GM12878 (cell line): ENCODE measurements at regions not wholly inside any gene's neighbourhood (a gene's known extent, or its start where the extent isn't known, plus 50 kb on each side); places are given as distances from the start of the nearest gene placed in this dataset.

Experiments
- ATAC-seq: fragments of 200-7000 bp; cut with Tn5 transposase; 3 replicates; pipeline ENCODE4 v1.9.1; 2020; ENCODE audit warnings: mild to moderate bottlenecking, moderate library complexity
- BruUV-seq: library from RNA; stranded (reverse); fragments of 400-500 nt; replicated peaks from 2 replicates; lab custom pipeline; 2021; lab: Mats Ljungman, UMichigan
- CTCF ChIA-PET: fragments of 300-600 bp; sonication (Branson Sonifier 250); formaldehyde crosslinking; extraction: SDS; loops from one replicate; lab custom pipeline; 2021; ENCODE audit warnings: inconsistent platforms; lab: Yijun Ruan, JAX
- POLR2A ChIA-PET: fragments of 350-600 bp; formaldehyde crosslinking; extraction: SDS; loops from one replicate; lab custom pipeline; 2021; ENCODE audit warnings: inconsistent platforms; lab: Charles Lee
- RAD21 ChIA-PET: fragments of 300-600 bp; sonication (Branson Sonifier 250); formaldehyde crosslinking; loops from one replicate; lab custom pipeline; 2023; ENCODE audit warnings: antibody characterized with exemption; ENCODE audit not compliant: unreplicated experiment; lab: Charles Lee
- SMC1A ChIA-PET: fragments of 300-600 bp; sonication (Branson Sonifier 250); formaldehyde crosslinking; loops from one replicate; lab custom pipeline; 2023; ENCODE audit not compliant: unreplicated experiment, uncharacterized antibody; lab: Charles Lee
- DNase-seq: peaks from one replicate; pipeline ENCODE4 v3.0.0-alpha.2; 2011; ENCODE audit warnings: low read depth, low spot score
- FAIRE-seq: peaks from 3 replicates; lab custom pipeline; 2011; peaks lifted over from hg19 to GRCh38; lab: Jason Lieb, UNC
- H2AFZ ChIP-seq: 2 replicates; pipeline ENCODE4 v1.6.0; 2011; ENCODE audit warnings: low read depth, low read length, control low read depth; ENCODE audit not compliant: control insufficient read depth
- H3K27ac ChIP-seq: 2 replicates; pipeline ENCODE4 v1.5.1; 2011; ENCODE audit warnings: control low read depth; ENCODE audit not compliant: control insufficient read depth, insufficient read depth
- H3K27me3 ChIP-seq, 2 experiments: replicated peaks in 1 of 2; 2 replicates each; pipeline versions ENCODE4 v1.6.0 to v1.6.1; 2011; ENCODE audit warnings: low read length in 1 of 2; ENCODE audit not compliant: control insufficient read depth in 2 of 2, insufficient read depth in 2 of 2
- H3K36me3 ChIP-seq, 2 experiments: 2 replicates each; pipeline ENCODE4 v1.5.1; 2011; ENCODE audit warnings: low read length in 1 of 2; ENCODE audit not compliant: control insufficient read depth in 2 of 2, insufficient read depth in 2 of 2
- H3K4me1 ChIP-seq: 2 replicates; pipeline ENCODE4 v1.6.1; 2011; ENCODE audit warnings: mild to moderate bottlenecking, low read length, moderate library complexity, mixed read lengths; ENCODE audit not compliant: control insufficient read depth, insufficient read depth
- H3K4me2 ChIP-seq: 2 replicates; pipeline ENCODE4 v1.6.0; 2011; ENCODE audit warnings: control low read depth; ENCODE audit not compliant: control insufficient read depth, insufficient read depth
- H3K4me3 ChIP-seq: fragments of 200-600 bp; sonication (generic); 2 replicates; pipeline ENCODE4 v1.5.1; 2016
- H3K79me2 ChIP-seq: 2 replicates; pipeline ENCODE4 v1.6.0; 2011; ENCODE audit warnings: low read length; ENCODE audit not compliant: control insufficient read depth, insufficient read depth
- H3K9ac ChIP-seq: 2 replicates; pipeline ENCODE4 v1.8.0; 2011; ENCODE audit warnings: low read length, control low read depth, mixed read lengths; ENCODE audit not compliant: control insufficient read depth, insufficient read depth
- H3K9me3 ChIP-seq: replicated peaks from 3 replicates; pipeline ENCODE4 v1.5.1; 2011; ENCODE audit warnings: mild to moderate bottlenecking, low read length; ENCODE audit not compliant: control insufficient read depth, insufficient read depth
- H4K20me1 ChIP-seq: 2 replicates; pipeline ENCODE4 v1.6.0; 2011; ENCODE audit not compliant: control insufficient read depth, insufficient read depth
- CHD2 ChIP-seq: IDR thresholded peaks from 2 replicates; pipeline ENCODE4 v1.6.1; 2011; ENCODE audit warnings: low read depth, low read length, improper control_type of control experiment, borderline replicate concordance
- HDAC6 ChIP-seq: fragments of 200-600 bp; sonication (generic); IDR thresholded peaks from one replicate; pipeline ENCODE4 v1.8.0; 2017; ENCODE audit warnings: antibody characterized with exemption; ENCODE audit not compliant: unreplicated experiment
- KLF5 ChIP-seq: fragments of 450-650 bp; IDR thresholded peaks from 2 replicates; pipeline ENCODE4 v1.6.1; 2014; ENCODE audit warnings: mild to moderate bottlenecking; ENCODE audit not compliant: partially characterized antibody
- LARP7 ChIP-seq: fragments of 450-650 bp; IDR thresholded peaks from 2 replicates; pipeline ENCODE4 v1.6.1; 2017; ENCODE audit warnings: mild to moderate bottlenecking
- MYB ChIP-seq: fragments of 150-350 bp; IDR thresholded peaks from 2 replicates; pipeline ENCODE4 v1.6.1; 2014; ENCODE audit warnings: mild to moderate bottlenecking, low read depth, low read length, borderline replicate concordance
- TAF1 ChIP-seq: IDR thresholded peaks from 2 replicates; pipeline ENCODE4 v1.6.1; 2011; ENCODE audit warnings: mild to moderate bottlenecking, low read depth, low read length, borderline replicate concordance
- TCF12 ChIP-seq: IDR thresholded peaks from 2 replicates; pipeline ENCODE4 v1.6.1; 2011; ENCODE audit warnings: low read depth, mild to moderate bottlenecking, low read length
- WGBS: methylation state at CpG from one replicate; pipeline ENCODE4 v1.1.6; 2016; ENCODE audit warnings: low lambda C conversion rate; ENCODE audit not compliant: insufficient replicate concordance, insufficient coverage; ENCODE audit errors: missing lambda C conversion rate; 5-methylcytosine and 5-hydroxymethylcytosine counted together
- in situ Hi-C: fragments of 300-500 bp; cut with MboI; formaldehyde crosslinking; loops from 9 replicates; pipeline ENCODE4 v1.14.3; 2018; ENCODE audit warnings: mixed read lengths
- intact Hi-C: fragments of 100-400 bp; cut with micrococcal nuclease; formaldehyde crosslinking; loops from one replicate; pipeline ENCODE4 v1.14.2; 2022; ENCODE audit not compliant: unreplicated experiment
- TF ChIP-seq, protein P1 (sequence below): IDR thresholded peaks from 2 replicates; pipeline ENCODE4 v1.6.1; 2011; ENCODE audit warnings: mild to moderate bottlenecking, low read depth, low read length, moderate library complexity; ENCODE audit not compliant: insufficient replicate concordance

DNA sequence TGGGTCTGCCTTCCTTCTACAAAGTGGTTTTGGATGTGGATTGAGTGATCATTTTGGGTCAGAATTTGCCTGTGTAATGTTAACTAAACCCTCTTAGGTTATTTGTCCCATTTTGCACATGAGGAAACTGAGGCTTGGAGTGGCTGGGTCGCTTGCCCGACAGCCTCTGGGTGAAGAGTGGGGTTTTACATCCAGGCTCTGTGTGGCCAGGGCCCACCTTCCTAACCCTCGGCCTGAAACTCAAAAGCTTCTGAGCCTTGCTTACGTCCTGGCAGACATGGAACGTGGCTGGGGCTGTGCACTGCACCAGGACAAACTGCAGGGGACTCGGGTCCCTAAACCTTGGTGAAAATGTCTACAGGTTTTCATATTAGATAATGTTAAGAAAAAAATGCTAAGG lies 542.4 kb downstream of the TBC1D22A start (continued):
- no peak for TF ChIP-seq HDAC6

DNA sequence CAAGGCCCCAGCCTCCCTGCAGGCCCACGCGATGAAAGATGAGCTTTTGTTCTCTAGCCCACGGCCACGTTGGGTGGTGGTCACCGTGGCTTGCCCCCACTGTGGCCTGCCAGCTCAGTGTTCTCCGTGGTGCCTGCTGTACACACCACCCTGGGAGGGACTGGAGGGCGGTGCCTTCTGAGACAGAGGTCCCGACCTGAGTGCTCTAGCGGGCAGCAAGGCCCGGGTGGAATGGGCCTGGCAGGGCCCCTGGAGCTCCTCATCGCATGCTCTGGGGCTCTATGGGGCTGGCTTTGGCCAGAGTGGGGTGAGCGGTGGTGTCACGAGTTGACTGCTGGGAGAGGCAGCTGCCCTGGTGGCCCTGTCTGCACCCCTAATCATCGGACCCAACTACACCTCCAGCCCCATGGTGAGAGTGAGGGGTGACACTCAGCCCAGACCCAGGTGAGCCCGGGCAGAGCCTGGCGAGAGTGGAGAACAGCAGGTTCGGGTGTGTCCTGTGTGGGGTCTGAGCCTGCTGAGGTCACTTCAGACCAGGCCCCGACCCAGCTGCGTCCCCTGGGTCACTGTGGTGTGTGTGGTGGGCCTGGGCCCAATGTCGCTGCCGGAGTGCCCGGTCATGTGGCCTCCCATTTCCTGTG lies 541.9 kb downstream of the TBC1D22A start:
- BruUV-seq, result no TSS peak
- ChIA-PET RAD21 (no interaction called here), CTCF (no interaction called here), SMC1A (no interaction called here), POLR2A (no interaction called here)
- in situ Hi-C loops (no loop called here), intact Hi-C loops (no loop called here)
- H3K79me2 ChIP-seq, result no peaks in the 10 kb centered on the region
- 39% methylated on average over 22 of the region's 22 CpGs for WGBS
- no peak for FAIRE-seq
- H2AFZ ChIP-seq, result no peak overlapping the region
- no peaks in the 10 kb centered on the region for H4K20me1 ChIP-seq
- H3K27me3 ChIP-seq, result no peaks in the 10 kb centered on the region
- no peaks in the 10 kb centered on the region for H3K36me3 ChIP-seq
- no peaks in the 10 kb centered on the region; the same call in 2 of the 3 replicates for H3K9me3 ChIP-seq
- H3K27ac ChIP-seq, result no peak overlapping the region
- no peak overlapping the region for H3K4me2 ChIP-seq
- no peak for ATAC-seq
- TF ChIP-seq, protein P1, sequence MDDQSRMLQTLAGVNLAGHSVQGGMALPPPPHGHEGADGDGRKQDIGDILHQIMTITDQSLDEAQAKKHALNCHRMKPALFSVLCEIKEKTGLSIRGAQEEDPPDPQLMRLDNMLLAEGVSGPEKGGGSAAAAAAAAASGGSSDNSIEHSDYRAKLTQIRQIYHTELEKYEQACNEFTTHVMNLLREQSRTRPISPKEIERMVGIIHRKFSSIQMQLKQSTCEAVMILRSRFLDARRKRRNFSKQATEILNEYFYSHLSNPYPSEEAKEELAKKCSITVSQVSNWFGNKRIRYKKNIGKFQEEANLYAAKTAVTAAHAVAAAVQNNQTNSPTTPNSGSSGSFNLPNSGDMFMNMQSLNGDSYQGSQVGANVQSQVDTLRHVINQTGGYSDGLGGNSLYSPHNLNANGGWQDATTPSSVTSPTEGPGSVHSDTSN, result no peak
- no peak for TF ChIP-seq CHD2
- no peak for TF ChIP-seq LARP7
- TF ChIP-seq TCF12, result no peak
- TF ChIP-seq KLF5, result no peak
- no peak for TF ChIP-seq MYB
- TF ChIP-seq TAF1, result no peak
- H3K9ac ChIP-seq, result no peak overlapping the region
- H3K4me1 ChIP-seq, result no peaks in the 10 kb centered on the region
- no peak overlapping the region for H3K4me3 ChIP-seq
- DNase-seq, result no peak
